ENCODE measurements at regions not wholly inside any gene's neighbourhood (a gene's known extent, or its start where the extent isn't known, plus 50 kb on each side); places are given as distances from the start of the nearest gene placed in this dataset.

DNA sequence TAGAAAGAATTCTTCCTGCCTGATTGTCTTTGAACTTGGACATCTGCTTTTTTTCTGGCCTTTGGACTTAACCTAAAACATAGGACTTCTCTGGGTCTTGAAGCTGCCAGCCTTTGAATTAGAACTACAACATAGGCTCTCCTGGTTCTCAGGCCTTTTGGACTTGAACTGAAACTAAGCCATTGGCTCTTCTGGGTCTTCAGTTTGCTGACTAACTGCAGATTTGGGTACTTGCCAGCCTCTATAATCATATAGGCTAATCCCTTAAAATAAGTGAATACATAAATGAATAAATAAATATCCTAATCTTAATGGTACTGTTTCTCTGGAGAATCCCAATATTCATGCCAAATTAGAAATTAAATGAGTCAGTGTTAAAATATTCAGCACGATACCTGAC is 473.4 kb upstream of the PAPPA start:
- no peak for DNase-seq

DNA sequence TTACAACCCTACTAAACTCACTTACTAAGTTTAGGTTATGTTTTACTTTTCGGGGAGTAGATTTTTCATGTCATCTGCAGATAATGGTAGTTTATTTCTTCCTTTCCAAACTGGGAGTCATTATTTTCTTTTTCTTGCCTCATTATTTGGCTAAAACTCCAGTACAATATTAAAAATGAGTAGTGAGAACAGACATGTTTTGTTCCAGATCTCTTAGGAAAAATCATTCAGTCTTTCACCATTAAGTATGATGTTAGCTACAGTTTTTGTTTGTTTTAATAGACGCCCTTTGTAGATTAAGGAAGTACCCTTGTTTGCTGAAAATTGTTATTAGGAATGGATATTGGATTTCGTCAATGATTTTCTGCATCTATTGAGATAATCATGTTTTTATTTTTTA is 472.0 kb upstream of the PAPPA start:
- DNase-seq, result no peak

- DNase-seq, result no peak
Measured at GRCh38 chr9:115686069-115686468, 467.5 kb upstream of the PAPPA start.

DNA sequence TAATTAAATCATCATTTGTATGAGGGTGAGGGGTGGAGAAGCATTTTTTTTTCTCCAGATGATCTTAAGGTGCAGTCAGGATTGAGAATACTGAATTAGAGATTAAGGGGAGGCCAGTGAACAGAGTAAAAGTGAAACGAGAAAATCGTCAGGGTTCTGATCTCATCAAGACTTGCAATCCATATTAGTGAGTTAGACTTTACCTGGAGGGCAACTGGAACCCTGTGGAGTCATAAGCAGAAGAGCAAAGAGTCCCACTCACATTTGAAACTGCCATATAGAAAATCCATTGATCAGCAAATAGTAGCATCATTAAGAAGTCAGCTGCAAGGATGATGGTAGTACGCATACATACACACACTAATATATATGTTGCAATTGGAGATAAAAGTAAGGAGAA is 466.2 kb upstream of the PAPPA start:
- no peak for DNase-seq

DNA sequence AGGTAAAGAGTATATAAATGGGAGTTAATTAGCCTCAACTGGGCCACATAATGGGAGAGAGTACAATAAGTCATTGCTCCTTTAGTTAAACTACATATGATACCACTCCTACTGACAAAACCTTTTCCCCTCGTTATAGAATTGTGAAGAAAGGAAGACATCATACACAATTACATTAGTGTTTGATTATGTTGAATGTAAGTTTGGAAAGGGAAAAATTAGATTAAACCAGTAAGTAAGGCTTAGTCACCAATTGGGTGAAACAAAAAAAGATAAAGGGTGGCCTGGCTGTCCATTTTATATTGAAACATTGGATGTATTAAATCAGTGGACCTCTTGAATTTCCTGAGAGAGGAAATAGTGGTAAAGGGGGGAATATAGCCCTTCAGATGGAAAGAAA is 464.3 kb upstream of the PAPPA start:
- DNase-seq, result no peak

DNA sequence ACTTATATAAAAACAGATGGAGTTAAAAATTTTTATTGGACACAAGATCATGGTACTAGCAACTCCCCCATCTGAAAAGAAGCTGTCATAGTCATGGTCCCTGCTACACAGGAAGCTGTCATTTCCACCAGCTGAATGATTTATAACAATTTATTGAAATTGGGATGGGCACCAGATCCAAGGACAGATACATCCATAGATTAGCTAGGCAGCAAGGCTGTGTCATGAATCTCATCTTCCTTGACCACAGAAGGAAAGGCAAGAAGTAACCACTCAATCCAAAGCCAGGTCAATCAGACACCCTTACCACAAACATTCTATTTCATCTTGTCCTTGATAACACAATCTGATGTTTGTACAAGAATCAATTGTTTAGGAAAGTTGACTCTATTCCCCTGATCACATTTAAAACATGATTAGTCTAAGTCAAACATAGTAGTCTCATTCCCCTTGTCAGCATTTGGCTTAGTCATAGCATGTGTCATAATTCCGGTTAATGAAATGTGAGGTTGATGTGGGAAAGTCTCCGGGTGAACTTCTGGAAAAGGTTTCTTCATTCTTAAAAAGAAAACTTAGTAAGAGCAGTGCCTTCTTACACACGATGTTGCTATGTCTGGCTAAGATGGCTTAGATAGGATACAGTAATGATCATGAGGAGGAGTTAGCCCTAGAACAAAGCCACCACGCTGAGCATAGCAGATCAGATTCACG is 462.6 kb upstream of the PAPPA start:
- peak; percentile 31 for DNase-seq

DNA sequence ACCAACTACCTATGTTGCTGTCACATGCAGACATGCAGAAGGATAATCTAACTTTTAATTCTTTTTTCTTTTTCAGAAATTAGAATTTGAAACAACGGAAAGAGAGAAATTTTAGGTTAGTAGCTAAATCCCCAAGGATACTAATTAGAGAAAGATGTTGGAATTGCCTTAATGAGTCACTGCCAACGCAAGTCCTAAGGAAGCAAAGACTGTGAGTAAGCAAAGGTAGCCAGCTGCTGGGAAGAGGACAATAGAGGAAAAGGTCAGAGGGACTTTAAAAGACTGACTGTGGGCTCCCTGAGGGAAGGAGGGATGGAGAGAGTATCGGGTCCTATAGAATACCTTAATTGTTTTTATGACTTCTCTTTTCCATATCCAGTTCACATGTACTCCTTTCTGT is 461.9 kb upstream of the PAPPA start:
- DNase-seq, result no peak

GRCh38 chr9:115692868-115693267 is 460.7 kb upstream of the PAPPA start:
- peak; percentile 61 for DNase-seq

GRCh38 chr9:115694014-115694413 is 459.6 kb upstream of the PAPPA start:
- peak; percentile 80 for DNase-seq

GRCh38 chr9:115694991-115695390 is 458.6 kb upstream of the PAPPA start:
- no peak for DNase-seq

GRCh38 chr9:115712981-115713380 is 440.6 kb upstream of the PAPPA start:
- DNase-seq, result no peak

DNA sequence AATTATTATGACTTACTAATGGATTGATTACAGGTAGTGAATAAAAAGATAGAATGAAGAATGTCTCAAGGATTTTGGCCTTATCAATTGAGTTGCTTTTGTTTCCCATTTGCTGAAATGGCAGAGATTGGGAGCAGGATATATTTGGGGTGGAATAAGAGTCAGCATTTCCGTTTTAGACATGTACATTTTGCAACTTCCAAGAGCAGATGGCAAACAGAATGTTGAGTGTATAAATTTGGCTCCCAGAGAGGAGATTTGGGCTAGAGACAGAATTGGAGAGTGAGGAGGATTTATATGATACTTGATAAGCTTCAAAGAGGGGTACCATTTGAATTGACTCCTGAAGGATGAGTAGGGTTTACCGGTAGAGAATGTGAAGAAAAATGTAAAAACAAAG is 437.9 kb upstream of the PAPPA start:
- no peak for DNase-seq

- DNase-seq, result no peak
Measured at GRCh38 chr9:115717298-115717697, 436.3 kb upstream of the PAPPA start.

GRCh38 chr9:115717711-115718173 is 435.8 kb upstream of the PAPPA start:
- no peak for DNase-seq

DNA sequence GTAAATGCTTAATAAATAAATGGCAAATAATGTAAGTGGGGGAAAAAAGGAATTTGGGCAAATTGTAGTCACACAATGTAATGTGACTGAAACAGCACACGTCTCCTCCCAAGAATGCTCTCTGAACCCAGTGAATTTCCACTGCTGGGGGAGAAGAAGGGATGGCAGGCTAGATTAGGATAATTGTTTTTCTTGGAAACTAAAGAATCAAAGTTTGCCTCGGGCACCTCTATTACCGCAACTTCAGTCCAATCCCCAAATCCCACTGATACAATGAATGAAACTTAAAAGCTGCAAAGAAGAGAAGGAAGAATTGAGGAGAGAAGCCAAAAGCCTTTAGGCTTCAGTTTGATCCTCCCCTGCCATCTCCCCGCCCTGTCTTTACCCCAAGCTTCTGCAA is 423.2 kb upstream of the PAPPA start:
- DNase-seq, result peak; percentile 18

DNA sequence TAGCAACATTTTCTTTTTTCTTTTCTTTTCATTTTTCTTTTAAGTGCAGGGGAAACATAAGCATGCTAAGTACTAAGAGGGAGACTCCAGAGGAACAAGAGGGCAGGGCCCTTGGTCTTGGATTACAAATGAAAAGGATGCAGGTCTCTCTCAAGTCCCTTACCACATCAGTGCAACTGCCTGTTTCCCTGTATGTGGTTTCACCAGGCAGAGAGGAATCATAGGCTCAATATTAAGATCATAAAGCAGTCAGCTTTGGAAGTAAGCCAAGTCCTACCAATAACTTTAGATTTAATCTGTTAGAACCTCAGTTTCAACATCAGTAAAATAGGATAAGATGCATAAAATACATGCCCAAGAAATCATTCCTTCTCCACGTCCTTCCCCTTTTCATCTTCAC is 422.7 kb upstream of the PAPPA start:
- DNase-seq, result peak; percentile 18

DNA sequence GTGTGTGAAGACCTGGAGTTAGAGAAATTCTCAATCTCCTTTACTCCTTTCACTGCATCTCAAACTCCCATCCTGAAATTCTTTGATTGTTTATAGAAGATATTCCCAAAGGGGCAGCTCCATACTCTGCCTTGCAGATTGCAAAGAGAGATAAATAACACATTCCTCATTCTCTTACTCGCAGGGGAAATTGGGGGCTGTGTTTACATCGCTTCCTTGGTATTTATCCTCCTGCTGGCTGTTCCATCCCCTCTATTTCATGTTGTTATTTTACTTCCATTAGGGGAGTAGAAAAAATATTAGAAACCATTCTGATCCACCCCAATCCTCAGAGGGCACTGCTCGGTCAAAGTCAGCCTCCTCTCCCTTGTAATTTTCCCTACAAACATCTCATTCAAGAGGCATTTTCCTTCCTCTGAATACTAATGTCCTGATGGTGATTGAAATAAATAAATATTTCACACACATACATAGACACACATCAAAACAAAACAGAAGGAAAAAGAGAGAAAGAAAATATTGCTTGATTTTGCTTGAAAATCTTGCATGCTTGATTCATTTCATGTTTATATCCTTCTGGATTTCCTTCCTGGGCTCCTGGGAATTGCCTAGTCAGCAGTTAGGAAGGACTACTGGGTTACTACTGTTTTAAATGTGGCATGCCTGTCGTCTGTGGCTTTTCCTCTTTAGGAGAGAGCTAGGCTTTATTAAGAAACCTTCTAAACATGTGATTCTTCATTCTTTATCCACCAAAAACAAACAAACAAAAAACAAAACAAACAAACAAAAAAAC is 420.1 kb upstream of the PAPPA start:
- no peak for DNase-seq

DNA sequence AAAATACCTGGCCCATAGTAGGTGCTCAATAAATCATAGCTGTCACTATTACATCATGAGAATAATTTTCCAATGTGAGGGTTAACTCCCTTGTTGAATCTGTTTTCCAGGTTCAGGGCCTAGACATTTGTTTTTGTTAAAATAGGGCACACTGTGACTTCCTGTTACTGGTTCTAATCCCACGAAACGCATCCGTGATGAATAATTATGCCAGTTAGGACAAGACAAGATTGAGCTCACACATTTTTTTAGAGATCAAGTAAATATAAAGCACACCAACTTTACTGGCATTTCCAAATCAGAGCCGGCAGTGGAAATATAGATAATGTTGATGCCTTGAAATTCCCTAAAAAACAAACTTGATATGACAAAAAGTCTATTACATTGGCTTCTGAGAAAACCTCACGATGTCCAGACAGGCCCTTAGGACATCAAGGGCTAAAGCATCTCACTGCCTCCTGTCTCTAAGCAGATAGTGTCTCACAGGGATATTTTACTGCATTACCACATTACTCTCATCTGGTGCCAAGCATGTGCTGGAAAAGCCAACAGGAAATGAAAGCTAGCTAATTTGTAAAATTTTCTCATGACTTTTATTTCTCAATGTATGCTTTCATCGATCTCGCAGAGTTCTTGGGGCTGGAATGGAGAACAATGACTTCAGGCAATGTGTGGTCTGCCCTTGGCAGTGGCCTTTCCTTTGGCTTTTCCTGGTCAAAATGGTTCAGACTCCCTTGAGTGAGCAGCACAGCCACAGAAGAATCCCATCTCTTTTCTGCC is 414.3 kb upstream of the PAPPA start:
- DNase-seq, result no peak

DNA sequence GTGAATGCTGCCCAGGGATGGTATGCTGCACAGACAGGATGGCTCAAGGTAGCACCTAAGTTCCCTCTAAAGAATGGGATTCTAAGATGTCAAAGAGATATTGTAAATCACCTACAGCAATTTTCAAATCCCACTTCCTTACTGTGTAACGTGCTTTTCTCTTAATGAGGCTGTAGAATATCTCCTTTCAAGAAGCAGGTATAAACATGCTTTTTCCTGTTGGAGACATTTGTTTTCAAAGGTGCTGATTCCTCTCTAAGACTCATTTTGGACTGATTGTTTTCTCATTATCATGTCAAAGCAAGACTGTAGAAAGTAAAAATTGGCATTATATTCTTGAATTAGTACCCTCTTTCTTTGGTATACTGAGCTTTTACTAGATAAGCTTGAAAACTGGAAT is 412.6 kb upstream of the PAPPA start:
- no peak for DNase-seq

- DNase-seq, result no peak
Measured at GRCh38 chr9:115743709-115744605, 409.6 kb upstream of the PAPPA start.

DNA sequence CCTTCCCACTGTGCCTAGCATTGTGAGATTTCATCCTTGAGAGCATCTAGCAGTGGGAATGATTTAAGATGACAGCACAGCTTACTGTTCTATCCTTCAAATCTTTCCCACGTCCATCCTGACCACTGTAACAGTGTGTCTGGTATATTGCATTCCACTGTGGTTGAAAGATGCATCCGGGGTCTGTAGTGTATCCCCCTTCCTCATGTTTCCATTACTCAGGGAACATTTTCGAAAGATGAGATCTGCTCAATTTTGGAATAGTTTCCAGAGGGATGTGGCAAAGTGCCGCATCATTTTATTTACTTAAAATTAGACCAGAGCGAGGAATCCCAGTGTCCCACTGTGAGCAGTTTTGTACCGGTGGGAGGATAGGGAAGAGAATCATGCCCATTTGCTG is 407.1 kb upstream of the PAPPA start:
- no peak for DNase-seq

DNA sequence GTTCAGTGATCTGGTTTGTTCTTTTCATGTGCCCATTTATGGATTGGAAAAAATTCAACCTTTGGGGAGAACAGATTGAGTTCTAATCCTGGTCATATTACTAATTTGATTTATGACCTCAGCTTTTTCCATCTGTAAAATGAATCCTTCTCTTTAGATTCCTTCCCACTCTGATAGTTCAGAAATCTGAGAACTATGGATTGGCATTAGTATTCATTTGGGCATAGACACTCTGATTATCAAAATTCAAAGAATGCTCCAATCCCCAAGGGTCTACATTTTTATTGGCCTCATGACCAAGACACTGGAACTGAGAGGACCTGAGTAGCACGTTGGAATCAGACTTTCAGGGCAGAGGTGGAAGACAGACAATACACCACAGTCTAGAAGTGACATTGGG is 405.9 kb upstream of the PAPPA start:
- DNase-seq, result no peak

DNA sequence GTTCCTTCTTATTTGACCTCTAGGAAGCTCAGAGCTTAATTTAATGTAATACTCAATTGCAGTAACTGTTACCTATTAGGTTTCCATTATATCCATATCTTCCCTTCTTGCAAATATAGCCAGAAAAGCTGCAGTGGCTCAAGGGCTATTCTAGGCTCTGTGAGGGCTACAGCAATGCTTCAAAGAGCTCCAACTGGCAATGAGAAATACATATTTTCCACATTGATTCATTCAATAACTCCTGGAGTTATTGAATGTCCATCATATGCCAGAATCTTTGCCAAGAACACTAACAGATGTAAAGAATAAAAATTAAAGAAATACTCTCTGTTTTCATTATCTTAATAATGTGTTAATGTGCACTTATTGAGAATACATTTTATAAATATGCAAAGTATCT is 396.9 kb upstream of the PAPPA start:
- DNase-seq, result no peak
